ENCODE measurements at regions not wholly inside any gene's neighbourhood (a gene's known extent, or its start where the extent isn't known, plus 50 kb on each side); places are given as distances from the start of the nearest gene placed in this dataset.

DNA sequence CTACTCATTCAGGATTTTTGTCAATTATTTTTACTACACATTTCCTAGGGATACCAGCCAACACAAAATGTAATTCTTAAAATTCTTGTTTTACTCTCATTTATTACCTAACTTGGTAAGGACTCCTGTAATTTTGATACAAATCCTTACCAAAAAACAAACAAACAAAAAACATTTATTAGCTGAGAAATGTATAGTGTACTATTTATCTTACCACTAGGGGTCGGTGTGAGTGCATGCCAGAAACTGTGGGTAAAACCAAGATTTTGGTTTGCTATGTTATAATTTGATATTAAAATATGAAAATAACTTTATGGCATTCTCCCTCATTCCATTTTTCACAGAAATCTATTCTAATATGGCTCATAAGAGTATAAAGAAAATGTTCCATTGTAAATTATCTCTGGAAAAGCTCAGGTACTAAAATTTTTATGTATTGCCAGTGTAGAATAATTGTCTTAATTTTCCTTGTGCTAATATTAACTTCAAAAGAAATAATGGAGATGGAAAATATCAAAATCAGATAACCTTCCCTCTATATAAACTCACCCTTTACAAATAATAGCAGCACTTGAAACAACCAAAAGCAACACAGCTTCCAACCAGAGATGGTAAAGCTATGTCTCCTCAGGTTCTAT, 290.8 kb upstream of the PCDH15 start:
- DNase-seq, result no peak

DNA sequence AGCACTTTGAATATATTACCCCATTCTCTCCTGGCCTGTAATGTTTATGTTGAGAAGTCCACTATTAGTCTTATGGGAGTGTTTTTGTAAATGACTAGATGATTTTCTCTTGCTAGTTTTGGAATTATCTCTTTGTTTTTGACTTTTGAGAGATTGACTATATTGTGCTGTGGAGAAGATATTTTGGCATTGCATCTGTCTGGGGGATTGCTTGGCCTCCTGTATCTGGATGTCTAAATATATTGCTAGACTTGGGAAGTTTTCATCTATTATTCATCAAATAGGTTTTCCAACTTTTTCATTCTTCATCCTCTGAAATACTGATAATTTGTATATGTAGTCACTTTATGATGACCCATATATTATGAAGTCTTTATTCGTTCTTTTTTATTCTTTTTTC, 277.1 kb upstream of the PCDH15 start:
- DNase-seq, result no peak

GRCh38 chr10:55065185-55065584, 264.2 kb upstream of the PCDH15 start:
- DNase-seq, result no peak

DNA sequence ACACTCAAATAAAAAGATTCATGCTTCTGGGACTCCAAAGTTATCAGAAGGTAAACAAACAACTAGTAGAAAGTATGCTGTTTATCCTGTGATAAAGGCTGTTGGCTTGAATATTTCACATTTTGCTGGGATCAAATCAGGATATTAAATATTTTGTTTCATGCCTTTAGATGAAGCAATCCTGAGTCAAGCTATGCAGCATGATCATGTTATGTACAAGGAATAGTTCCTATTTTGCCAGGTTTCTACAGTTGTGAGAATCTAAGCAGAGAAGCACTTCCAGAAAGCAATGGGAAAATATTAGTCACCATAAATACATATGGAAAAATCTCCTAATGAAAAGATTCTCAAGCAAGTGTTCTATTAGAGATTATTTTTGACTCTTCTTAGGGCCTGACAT, 262.8 kb upstream of the PCDH15 start:
- no peak for DNase-seq

DNA sequence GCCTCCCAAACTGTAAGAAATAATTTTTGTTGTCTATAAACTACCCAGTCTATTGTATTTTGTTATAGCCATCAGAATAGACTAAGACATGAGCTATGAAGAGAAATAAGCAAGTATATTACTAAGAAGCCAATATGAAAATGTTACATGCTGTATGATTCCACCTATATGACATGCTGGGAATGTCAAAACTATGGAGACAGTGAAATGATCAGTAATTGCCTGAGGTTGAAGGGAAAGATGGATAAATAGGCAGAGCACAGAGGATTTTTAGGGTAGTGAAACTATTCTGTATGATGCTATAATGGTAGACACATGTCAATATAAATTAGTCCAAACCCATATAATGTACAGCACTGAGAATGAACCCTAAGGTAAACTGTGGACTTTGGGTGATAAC, 261.3 kb upstream of the PCDH15 start:
- DNase-seq, result no peak

DNA sequence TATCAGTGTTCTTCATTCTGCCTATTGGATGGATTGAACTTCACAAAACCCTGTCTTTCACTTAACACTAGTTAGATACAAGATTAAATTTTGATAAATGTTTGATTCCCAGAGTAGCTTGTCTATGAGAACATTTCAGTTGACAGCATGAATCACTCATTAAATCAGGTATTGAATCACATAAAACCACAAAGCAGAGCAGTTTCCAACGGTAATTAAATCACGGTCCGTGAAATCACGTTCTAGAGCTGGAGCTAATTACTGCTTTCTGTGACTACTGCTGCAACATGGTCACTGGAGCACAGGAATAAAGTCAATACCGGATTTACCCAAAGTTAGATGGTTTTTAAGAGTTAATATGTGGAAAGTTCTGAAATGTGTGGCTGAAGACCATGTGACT, 257.8 kb upstream of the PCDH15 start:
- no peak for DNase-seq

DNA sequence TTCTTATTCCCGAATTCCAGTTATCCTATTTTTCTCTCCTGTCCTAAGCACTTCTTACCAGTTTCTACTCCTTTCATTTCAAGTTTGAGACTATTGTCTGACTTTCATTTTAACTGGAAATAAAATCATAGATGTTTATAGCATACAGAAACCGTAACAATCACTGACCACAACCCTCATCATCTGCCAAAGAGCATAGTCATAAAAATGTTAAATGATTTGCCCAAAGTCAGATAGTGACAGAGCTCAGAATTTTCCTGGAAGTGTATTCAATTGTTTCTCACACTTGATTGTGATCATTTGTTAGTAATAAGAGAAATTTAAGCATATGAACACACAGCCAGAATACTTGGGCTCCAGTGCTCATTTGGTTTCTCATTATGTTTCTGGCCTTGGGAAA, 250.5 kb upstream of the PCDH15 start:
- no peak for DNase-seq

DNA sequence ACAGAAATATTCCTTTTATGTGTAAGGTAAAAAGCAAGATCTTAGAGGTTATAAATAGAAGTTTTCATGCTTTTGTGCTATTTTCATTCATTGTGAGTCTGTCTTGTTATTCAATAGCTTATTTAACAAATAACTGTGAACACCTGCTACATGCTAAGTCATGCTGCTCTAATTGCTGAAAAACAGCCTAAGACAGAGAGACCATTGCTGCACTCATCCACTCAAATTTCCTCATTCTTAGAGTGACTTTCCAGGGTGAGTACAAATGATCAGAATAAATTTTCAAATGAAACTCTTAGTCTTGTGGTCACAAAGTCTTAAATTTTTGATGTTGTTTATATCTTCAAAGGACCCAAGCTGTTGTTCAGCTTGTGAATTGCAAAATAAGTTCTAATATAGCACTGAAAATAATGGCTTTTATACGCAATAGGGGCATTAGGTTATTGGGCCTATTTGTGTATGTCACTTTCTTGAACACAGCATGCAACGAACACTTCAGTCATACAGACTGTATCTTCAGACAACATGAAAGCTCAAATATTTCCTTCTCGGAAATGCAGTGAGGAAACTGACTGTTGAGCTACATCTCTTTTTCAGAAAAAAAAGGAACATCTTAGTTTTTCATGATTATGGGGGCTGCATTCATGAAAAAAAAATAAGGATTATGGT, 247.9 kb upstream of the PCDH15 start:
- no peak for DNase-seq

DNA sequence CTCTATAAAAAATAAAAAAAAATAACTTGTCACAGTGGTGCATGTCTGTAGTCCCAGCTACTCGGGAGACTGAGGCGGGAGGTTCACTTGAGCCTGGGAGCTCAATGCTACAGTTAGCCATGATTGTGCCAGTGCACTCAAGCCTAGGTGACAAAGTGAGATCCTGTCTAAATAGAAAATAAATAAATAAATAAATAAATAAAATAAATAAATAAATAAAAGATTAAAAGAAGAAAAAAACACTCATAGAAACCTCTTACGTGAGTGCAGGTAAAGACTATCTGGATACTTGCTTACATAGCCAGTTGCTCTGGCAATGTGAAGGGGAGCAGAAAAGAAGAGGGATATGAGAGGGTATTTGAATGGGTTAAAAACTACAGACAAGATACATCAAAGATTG, 242.5 kb upstream of the PCDH15 start:
- no peak for DNase-seq

GRCh38 chr10:55033061-55033460, 232.0 kb upstream of the PCDH15 start:
- DNase-seq, result no peak

DNA sequence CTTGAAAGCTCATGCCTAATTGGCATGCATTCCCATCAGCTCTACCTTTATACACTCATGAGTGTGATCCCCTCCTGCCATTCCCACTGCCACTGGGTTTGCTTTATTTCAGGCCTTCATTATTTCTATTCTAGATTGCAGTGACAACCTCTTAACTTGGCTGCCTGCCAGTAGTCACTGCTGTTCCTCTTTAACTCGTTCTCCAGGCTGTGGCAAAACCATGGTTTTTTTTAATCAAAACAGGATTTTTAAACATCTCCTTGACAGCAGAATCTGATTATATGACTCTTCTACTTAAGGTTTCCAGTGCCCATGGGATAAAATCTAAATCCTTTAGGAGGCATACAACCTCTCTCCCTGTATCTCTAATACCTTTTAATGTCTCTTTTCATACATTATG, 223.7 kb upstream of the PCDH15 start:
- DNase-seq, result no peak

- no peak for DNase-seq
These were observed 218.4 kb upstream of the PCDH15 start for GRCh38 chr10:55019439-55019838.

- DNase-seq, result no peak
These were observed 212.3 kb upstream of the PCDH15 start for GRCh38 chr10:55013318-55013717.

DNA sequence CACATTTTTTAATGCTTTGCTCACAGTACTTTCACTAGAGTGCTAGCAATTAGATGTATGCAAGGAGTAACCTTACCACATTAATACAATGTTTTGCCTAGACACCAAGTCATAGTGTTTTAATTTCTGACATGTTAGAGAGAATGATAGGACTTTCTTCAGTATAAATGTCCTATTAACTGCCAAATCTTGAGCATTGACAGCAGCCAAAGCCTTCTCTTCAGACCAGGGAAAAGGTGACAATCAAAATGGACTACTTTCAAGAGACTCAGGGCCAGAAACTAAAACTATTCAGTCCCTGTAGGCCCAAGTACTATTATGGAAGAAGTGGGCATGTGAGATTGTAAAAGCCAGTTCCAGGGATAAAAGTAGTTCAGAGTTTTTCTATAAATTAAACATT, 201.4 kb upstream of the PCDH15 start:
- DNase-seq, result no peak

- no peak for DNase-seq
These were observed 200.4 kb upstream of the PCDH15 start for GRCh38 chr10:55001422-55001821.

GRCh38 chr10:54993148-54993547, 192.1 kb upstream of the PCDH15 start:
- no peak for DNase-seq

DNA sequence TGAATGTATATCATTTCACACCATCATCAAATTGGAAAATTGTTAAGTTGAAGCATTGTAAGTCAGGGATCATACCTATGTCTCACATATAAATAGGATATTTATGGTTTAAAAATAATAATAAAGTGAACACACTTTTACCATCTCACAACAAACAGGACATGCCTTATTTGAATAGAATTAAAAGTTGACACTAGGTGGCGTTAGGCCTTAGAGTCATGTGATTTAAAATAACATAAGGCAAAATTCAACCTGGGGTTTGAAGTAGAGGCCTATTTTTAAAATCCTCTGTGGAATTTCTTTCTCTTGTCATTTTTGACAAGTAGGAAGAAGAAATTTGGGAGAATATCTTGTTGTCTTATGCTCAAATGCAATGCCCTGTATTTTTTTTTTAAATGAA, 184.7 kb upstream of the PCDH15 start:
- no peak for DNase-seq

DNA sequence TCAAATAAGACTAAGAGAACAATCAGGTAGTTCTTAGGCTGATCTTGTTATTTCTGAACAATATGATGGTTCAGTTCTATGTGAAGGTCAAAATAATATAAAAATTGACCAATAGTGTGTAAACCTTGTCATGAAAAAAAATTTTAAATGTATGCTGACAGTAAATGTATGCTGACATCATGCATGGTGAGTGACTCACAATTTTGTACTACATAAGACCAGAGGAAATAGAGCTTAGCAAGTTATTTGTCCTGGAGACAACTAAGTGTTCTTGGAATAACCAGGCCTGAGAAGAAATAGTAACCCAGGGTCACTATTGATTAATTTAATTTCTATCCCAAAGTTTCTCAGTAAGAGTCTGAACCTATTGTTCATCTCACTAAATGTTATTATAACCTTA, 182.2 kb upstream of the PCDH15 start:
- no peak for DNase-seq

DNA sequence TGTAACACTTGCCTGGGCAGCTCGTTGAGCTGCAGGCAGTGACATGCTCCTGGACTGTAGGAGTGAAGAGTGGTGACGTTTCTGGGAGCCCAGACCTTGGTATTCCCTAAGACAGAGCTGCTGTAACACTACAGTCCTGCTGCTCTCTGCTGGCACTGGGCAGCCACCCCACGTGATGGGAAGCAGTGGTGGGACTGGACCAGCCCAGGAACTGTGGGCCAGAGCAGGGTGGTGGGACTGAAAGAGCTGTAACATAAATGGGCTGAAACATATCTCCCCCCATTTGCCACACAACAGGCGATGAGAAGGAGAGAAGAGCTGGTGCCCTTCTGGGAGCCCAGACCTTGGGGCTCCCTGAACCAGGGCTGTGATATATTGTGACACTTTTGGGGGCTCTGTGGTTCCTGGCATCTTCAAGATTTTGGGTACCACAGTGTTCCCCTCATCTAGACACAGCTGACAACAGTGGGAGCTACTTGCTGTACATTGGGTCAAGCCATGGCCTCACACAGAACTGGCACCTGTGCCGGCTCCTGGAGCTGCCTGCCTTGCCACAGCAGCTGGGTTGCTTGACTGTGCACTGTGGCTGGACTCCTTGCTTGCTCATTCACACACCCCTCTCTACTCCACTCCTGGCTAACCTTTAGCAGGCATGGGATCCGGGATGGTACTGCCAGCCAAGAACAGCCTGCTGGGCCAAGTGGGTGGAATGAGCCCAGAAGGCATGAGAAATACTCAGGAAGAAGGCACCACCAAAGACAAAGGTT, 161.3 kb upstream of the PCDH15 start:
- DNase-seq, result no peak

- no peak for DNase-seq
These were observed 160.0 kb upstream of the PCDH15 start for GRCh38 chr10:54961040-54961439.

- DNase-seq, result no peak
These were observed 157.8 kb upstream of the PCDH15 start for GRCh38 chr10:54958844-54959243.

DNA sequence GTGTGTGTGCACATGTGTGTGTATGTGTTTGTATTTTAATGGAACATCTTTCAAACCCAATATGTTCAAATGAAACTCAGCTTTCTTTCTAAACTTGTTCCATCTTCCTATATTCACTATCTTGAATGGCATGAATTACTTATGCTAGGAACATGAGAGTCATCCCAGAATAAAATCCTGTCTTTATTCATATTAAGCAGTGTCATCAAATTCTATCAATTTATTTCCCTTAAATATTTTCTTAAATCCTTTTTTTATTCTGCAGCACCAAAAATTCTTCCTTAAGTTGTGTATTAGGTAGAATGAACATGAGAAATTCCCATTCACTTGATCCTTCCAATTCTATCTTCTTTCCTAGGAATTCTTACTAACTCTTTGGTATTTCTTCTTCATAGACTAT, 146.6 kb upstream of the PCDH15 start:
- DNase-seq, result no peak

- DNase-seq, result no peak
These were observed 139.4 kb upstream of the PCDH15 start for GRCh38 chr10:54940418-54940817.

DNA sequence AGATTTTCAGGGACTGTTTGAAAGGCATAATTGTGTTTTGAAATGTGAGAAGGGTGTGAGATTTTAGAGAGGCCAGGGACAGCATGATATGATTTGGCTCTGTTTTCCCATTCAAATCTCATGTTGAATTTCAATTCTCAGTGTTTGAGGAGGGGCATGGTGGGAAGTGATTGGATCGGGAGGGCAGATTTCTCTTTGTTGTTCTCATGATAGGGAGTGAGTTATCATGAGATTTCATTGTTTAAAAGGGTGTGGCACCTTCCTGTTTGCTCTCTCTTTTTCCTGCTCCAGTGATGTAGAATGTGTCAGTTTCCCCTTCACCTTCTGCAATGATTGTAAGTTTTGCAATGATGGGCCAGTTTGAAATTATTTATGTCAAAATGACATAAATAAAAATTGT, 113.0 kb upstream of the PCDH15 start:
- no peak for DNase-seq

All from DMS79 treated with DMSO at 0.1 percent for 48 hours (cell line).